Activated naive CD8-positive, alpha-beta T cell treated with anti-CD3 and anti-CD28 coated beads for 36 hours (primary cell): ENCODE measurements at regions not wholly inside any gene's neighbourhood (a gene's known extent, or its start where the extent isn't known, plus 50 kb on each side); places are given as distances from the start of the nearest gene placed in this dataset.
"Not testable (repeated sequence)": the region's sequence is repeated elsewhere in the genome, so short reads cannot be mapped to it uniquely, and the experiment has no call there.

ENCODE experiments used
- DNase-seq: peaks from one replicate; pipeline ENCODE4 v3.0.0; 2021
- H3K27ac Mint-ChIP-seq: one replicate; pipeline ENCODE4 v1.8.0; 2022; ENCODE audit warnings: mild to moderate bottlenecking, moderate library complexity, mixed read lengths
- H3K27me3 Mint-ChIP-seq: one replicate; pipeline ENCODE4 v1.8.0; 2022; ENCODE audit warnings: mild to moderate bottlenecking, mixed read lengths
- H3K36me3 Mint-ChIP-seq: one replicate; pipeline ENCODE4 v1.8.0; 2021; ENCODE audit warnings: mild to moderate bottlenecking, mixed read lengths
- H3K4me1 Mint-ChIP-seq: one replicate; pipeline ENCODE4 v1.8.0; 2021; ENCODE audit warnings: mixed read lengths
- H3K4me3 Mint-ChIP-seq: one replicate; pipeline ENCODE4 v1.8.0; 2022; ENCODE audit warnings: mild to moderate bottlenecking, moderate library complexity, mixed read lengths
- H3K9me3 Mint-ChIP-seq: one replicate; pipeline ENCODE4 v1.8.0; 2022; ENCODE audit warnings: mixed read lengths

- Mint-ChIP-seq H3K27me3 (no peaks in the 10 kb centered on the region), H3K27ac (no peak overlapping the region), H3K9me3 (no peaks in the 10 kb centered on the region), H3K4me1 (no peaks in the 10 kb centered on the region), H3K4me3 (no peak overlapping the region), H3K36me3 (no peaks in the 10 kb centered on the region)
- DNase-seq: no peak
Observed at GRCh38 chr5:126267438-126267837, 155.8 kb upstream of the GRAMD2B start.

- H3K4me1 Mint-ChIP-seq: no peaks in the 10 kb centered on the region
Observed at GRCh38 chr5:126268697-126269315, 154.4 kb upstream of the GRAMD2B start.

GRCh38 chr5:126269511-126269910, 153.7 kb upstream of the GRAMD2B start:
- no peaks in the 10 kb centered on the region for H3K9me3 Mint-ChIP-seq
- H3K4me3 Mint-ChIP-seq: no peak overlapping the region
- H3K4me1 Mint-ChIP-seq: no peaks in the 10 kb centered on the region
- no peaks in the 10 kb centered on the region for H3K27me3 Mint-ChIP-seq
- no peak for DNase-seq
- no peaks in the 10 kb centered on the region for H3K36me3 Mint-ChIP-seq
- H3K27ac Mint-ChIP-seq: no peak overlapping the region

More at GRCh38 chr5:126268697-126269315, 154.4 kb upstream of the GRAMD2B start:
- no peaks in the 10 kb centered on the region for H3K27me3 Mint-ChIP-seq
- no peaks in the 10 kb centered on the region for H3K36me3 Mint-ChIP-seq
- no peaks in the 10 kb centered on the region for H3K9me3 Mint-ChIP-seq
- no peak for DNase-seq
- no peak overlapping the region for H3K4me3 Mint-ChIP-seq
- no peak overlapping the region for H3K27ac Mint-ChIP-seq

GRCh38 chr5:126271141-126271540, 152.1 kb upstream of the GRAMD2B start:
- Mint-ChIP-seq H3K4me1 (no peaks in the 10 kb centered on the region), H3K27ac (no peak overlapping the region), H3K9me3 (no peaks in the 10 kb centered on the region), H3K4me3 (no peak overlapping the region), H3K27me3 (no peaks in the 10 kb centered on the region), H3K36me3 (no peaks in the 10 kb centered on the region)
- no peak for DNase-seq

- H3K27me3 Mint-ChIP-seq: no peaks in the 10 kb centered on the region
- H3K4me3 Mint-ChIP-seq: no peak overlapping the region
- no peaks in the 10 kb centered on the region for H3K9me3 Mint-ChIP-seq
- no peak for DNase-seq
- no peak overlapping the region for H3K27ac Mint-ChIP-seq
- H3K36me3 Mint-ChIP-seq: no peaks in the 10 kb centered on the region
- no peaks in the 10 kb centered on the region for H3K4me1 Mint-ChIP-seq
Observed at GRCh38 chr5:126274076-126274762, 149.0 kb upstream of the GRAMD2B start.

GRCh38 chr5:126274763-126275125, 148.5 kb upstream of the GRAMD2B start:
- Mint-ChIP-seq H3K27me3 (no peaks in the 10 kb centered on the region), H3K36me3 (no peaks in the 10 kb centered on the region), H3K4me1 (no peaks in the 10 kb centered on the region), H3K9me3 (no peaks in the 10 kb centered on the region), H3K27ac (no peak overlapping the region), H3K4me3 (no peak overlapping the region)
- no peak for DNase-seq

GRCh38 chr5:126277762-126278161, 145.4 kb upstream of the GRAMD2B start:
- H3K9me3 Mint-ChIP-seq: no peaks in the 10 kb centered on the region
- no peak overlapping the region for H3K4me3 Mint-ChIP-seq
- H3K36me3 Mint-ChIP-seq: no peaks in the 10 kb centered on the region
- no peak for DNase-seq
- no peaks in the 10 kb centered on the region for H3K27me3 Mint-ChIP-seq
- no peaks in the 10 kb centered on the region for H3K4me1 Mint-ChIP-seq
- H3K27ac Mint-ChIP-seq: no peak overlapping the region

- DNase-seq: no peak
- Mint-ChIP-seq H3K4me1 (no peaks in the 10 kb centered on the region), H3K27me3 (no peaks in the 10 kb centered on the region), H3K4me3 (no peak overlapping the region), H3K27ac (no peak overlapping the region), H3K36me3 (no peaks in the 10 kb centered on the region), H3K9me3 (no peaks in the 10 kb centered on the region)
Observed at GRCh38 chr5:126280343-126280742, 142.9 kb upstream of the GRAMD2B start.

GRCh38 chr5:126280846-126281245, 142.4 kb upstream of the GRAMD2B start:
- no peaks in the 10 kb centered on the region for H3K9me3 Mint-ChIP-seq
- no peaks in the 10 kb centered on the region for H3K4me1 Mint-ChIP-seq
- no peaks in the 10 kb centered on the region for H3K36me3 Mint-ChIP-seq
- no peak overlapping the region for H3K4me3 Mint-ChIP-seq
- DNase-seq: no peak
- no peak overlapping the region for H3K27ac Mint-ChIP-seq
- H3K27me3 Mint-ChIP-seq: no peaks in the 10 kb centered on the region

- H3K27ac Mint-ChIP-seq: no peak overlapping the region
- H3K36me3 Mint-ChIP-seq: no peaks in the 10 kb centered on the region
- DNase-seq: no peak
- H3K4me1 Mint-ChIP-seq: no peaks in the 10 kb centered on the region
- H3K9me3 Mint-ChIP-seq: no peaks in the 10 kb centered on the region
- H3K4me3 Mint-ChIP-seq: no peak overlapping the region
- peaks cover 4% of the 10 kb centered on the region for H3K27me3 Mint-ChIP-seq
Observed at GRCh38 chr5:126284977-126285696, 138.1 kb upstream of the GRAMD2B start.

GRCh38 chr5:126296121-126296520, 127.1 kb upstream of the GRAMD2B start:
- not testable (repeated sequence) for H3K27me3 Mint-ChIP-seq, DNase-seq, H3K4me1 Mint-ChIP-seq, H3K4me3 Mint-ChIP-seq, H3K36me3 Mint-ChIP-seq, H3K9me3 Mint-ChIP-seq, H3K27ac Mint-ChIP-seq

GRCh38 chr5:126300293-126300692, 122.9 kb upstream of the GRAMD2B start:
- peaks cover 19% of the 10 kb centered on the region for H3K27me3 Mint-ChIP-seq
- H3K4me3 Mint-ChIP-seq: no peak overlapping the region
- no peaks in the 10 kb centered on the region for H3K4me1 Mint-ChIP-seq
- DNase-seq: no peak
- H3K36me3 Mint-ChIP-seq: no peaks in the 10 kb centered on the region
- peaks cover 7% of the 10 kb centered on the region for H3K9me3 Mint-ChIP-seq
- no peak overlapping the region for H3K27ac Mint-ChIP-seq

GRCh38 chr5:126301056-126301455, 122.2 kb upstream of the GRAMD2B start:
- no peaks in the 10 kb centered on the region for H3K4me1 Mint-ChIP-seq
- H3K36me3 Mint-ChIP-seq: no peaks in the 10 kb centered on the region
- H3K27me3 Mint-ChIP-seq: peaks cover 21% of the 10 kb centered on the region
- no peak overlapping the region for H3K4me3 Mint-ChIP-seq
- H3K9me3 Mint-ChIP-seq: peaks cover 6% of the 10 kb centered on the region
- H3K27ac Mint-ChIP-seq: no peak overlapping the region
- DNase-seq: no peak

GRCh38 chr5:126309860-126310259, 113.3 kb upstream of the GRAMD2B start:
- DNase-seq: no peak
- Mint-ChIP-seq H3K27me3 (peaks cover 3% of the 10 kb centered on the region), H3K4me1 (peaks cover 3% of the 10 kb centered on the region), H3K36me3 (no peaks in the 10 kb centered on the region), H3K9me3 (peaks cover 2% of the 10 kb centered on the region), H3K4me3 (no peak overlapping the region), H3K27ac (no peak overlapping the region)

GRCh38 chr5:126311766-126312165, 111.4 kb upstream of the GRAMD2B start:
- Mint-ChIP-seq H3K4me3 (no peak overlapping the region), H3K9me3 (no peaks in the 10 kb centered on the region), H3K27ac (no peak overlapping the region), H3K36me3 (no peaks in the 10 kb centered on the region), H3K27me3 (peaks cover 8% of the 10 kb centered on the region), H3K4me1 (peaks cover 3% of the 10 kb centered on the region)
- DNase-seq: no peak

GRCh38 chr5:126315341-126315740, 107.9 kb upstream of the GRAMD2B start:
- Mint-ChIP-seq H3K4me3 (no peak overlapping the region), H3K9me3 (no peaks in the 10 kb centered on the region), H3K27me3 (peaks cover 16% of the 10 kb centered on the region), H3K36me3 (no peaks in the 10 kb centered on the region), H3K4me1 (peaks cover 3% of the 10 kb centered on the region), H3K27ac (no peak overlapping the region)
- no peak for DNase-seq
